B cell (primary cell): ENCODE measurements at regions not wholly inside any gene's neighbourhood (a gene's known extent, or its start where the extent isn't known, plus 50 kb on each side); places are given as distances from the start of the nearest gene placed in this dataset.

Experiments
- ATAC-seq: fragments of 200-7000 bp; cut with Tn5 transposase; one replicate; pipeline ENCODE4 v1.10.0; 2021; ENCODE audit warnings: low read depth, mild to moderate bottlenecking, moderate number of reproducible peaks, moderate library complexity
- CTCF ChIA-PET: fragments of 350-600 bp; sonication (Branson Sonifier 250); formaldehyde crosslinking; loops from one replicate; lab custom pipeline; 2021; ENCODE audit warnings: antibody characterized with exemption, inconsistent platforms; lab: Charles Lee
- POLR2A ChIA-PET: fragments of 350-600 bp; sonication (Branson Sonifier 250); formaldehyde crosslinking; loops from one replicate; lab custom pipeline; 2021; ENCODE audit warnings: antibody characterized with exemption; lab: Charles Lee
- DNase-seq: peaks from one replicate; pipeline ENCODE4 v3.0.0; 2013
- H2AFZ ChIP-seq: 2 replicates; pipeline ENCODE4 v1.6.1; 2012; ENCODE audit warnings: mild to moderate bottlenecking, low read depth, low read length; ENCODE audit not compliant: insufficient read depth, poor library complexity, severe bottlenecking
- H3K27ac ChIP-seq, 2 donors: 1 replicate in 1 of 2; 2 replicates in 1 of 2; pipeline ENCODE4 v1.5.1; 2012 to 2013; ENCODE audit warnings: low read length in 2 of 2, mild to moderate bottlenecking in 2 of 2, moderate library complexity in 1 of 2
- H3K27me3 ChIP-seq, 4 experiments: fragments of 200-600 bp in 1 of 4; sonication (generic) in 1 of 4; replicated peaks in 1 of 4; 1 replicate in 2 of 4; 2 replicates in 2 of 4; pipeline versions ENCODE4 v1.6.1 to v1.7.0; 2013 to 2016; ENCODE audit warnings: low read length in 3 of 4, mild to moderate bottlenecking in 2 of 4, mixed read lengths in 1 of 4, moderate library complexity in 1 of 4; ENCODE audit not compliant: insufficient read depth in 4 of 4, control insufficient read depth in 3 of 4; ENCODE audit errors: control extremely low read depth in 1 of 4
- H3K36me3 ChIP-seq, 2 experiments: replicated peaks in 1 of 2; 1 replicate in 1 of 2; 2 replicates in 1 of 2; pipeline versions ENCODE4 v1.6.1 to v1.7.1; 2013; ENCODE audit warnings: low read length in 1 of 2; ENCODE audit not compliant: insufficient read depth in 2 of 2, control insufficient read depth in 1 of 2; ENCODE audit errors: control extremely low read depth in 1 of 2, extremely low read depth in 1 of 2
- H3K4me1 ChIP-seq, 2 donors: fragments of 200-600 bp in 1 of 2; sonication (generic) in 1 of 2; 1 replicate in 1 of 2; 2 replicates in 1 of 2; pipeline versions ENCODE4 v1.5.1 to v1.6.1; 2013 to 2017; ENCODE audit warnings: low read length in 2 of 2; ENCODE audit not compliant: control insufficient read depth in 2 of 2, insufficient read depth in 2 of 2
- H3K4me2 ChIP-seq: replicated peaks from 2 replicates; pipeline ENCODE3; 2012; ENCODE audit warnings: mild to moderate bottlenecking, low read depth, low read length; ENCODE audit not compliant: poor library complexity, severe bottlenecking
- H3K4me3 ChIP-seq, 5 experiments: fragments of 200-600 bp in 1 of 5; sonication (generic) in 1 of 5; 1 replicate in 3 of 5; 2 replicates in 2 of 5; pipeline versions ENCODE4 v1.5.1 to v1.7.0; 2011 to 2016; ENCODE audit warnings: low read length in 4 of 5, mild to moderate bottlenecking in 4 of 5, low read depth in 2 of 5, control low read depth in 1 of 5, moderate library complexity in 1 of 5; ENCODE audit not compliant: insufficient read depth in 1 of 5; ENCODE audit errors: control extremely low read depth in 1 of 5, extremely low read depth in 1 of 5
- H3K79me2 ChIP-seq: fragments of 200-600 bp; sonication (generic); one replicate; pipeline ENCODE4 v1.6.0; 2016; ENCODE audit warnings: low read length; ENCODE audit not compliant: control insufficient read depth, insufficient read depth
- H3K9ac ChIP-seq: fragments of 200-600 bp; sonication (generic); 2 replicates; pipeline ENCODE4 v1.6.1; 2017; ENCODE audit warnings: mild to moderate bottlenecking, low read length, moderate library complexity
- H3K9me3 ChIP-seq, 3 donors: one replicate each; pipeline versions ENCODE4 v1.6.1 to v1.7.1; 2013; ENCODE audit warnings: low read length in 2 of 3; ENCODE audit not compliant: control insufficient read depth in 2 of 3, insufficient read depth in 1 of 3; ENCODE audit errors: control extremely low read depth in 1 of 3
- H4K20me1 ChIP-seq: 2 replicates; pipeline ENCODE4 v1.6.0; 2012; ENCODE audit warnings: mild to moderate bottlenecking, low read length; ENCODE audit not compliant: insufficient read depth, control insufficient read depth, poor library complexity, severe bottlenecking
- H3K27ac Mint-ChIP-seq: one replicate; pipeline ENCODE4 v1.8.0; 2021; ENCODE audit warnings: mixed read lengths
- H3K27me3 Mint-ChIP-seq: one replicate; pipeline ENCODE4 v1.8.0; 2021; ENCODE audit warnings: mixed read lengths
- H3K4me1 Mint-ChIP-seq: one replicate; pipeline ENCODE4 v1.8.0; 2021; ENCODE audit warnings: mixed read lengths
- H3K4me3 Mint-ChIP-seq: one replicate; pipeline ENCODE4 v1.8.0; 2021; ENCODE audit warnings: mixed read lengths
- H3K9me3 Mint-ChIP-seq: one replicate; pipeline ENCODE4 v1.8.0; 2022; ENCODE audit warnings: mixed read lengths; ENCODE audit not compliant: insufficient read depth
- EZH2 ChIP-seq: IDR thresholded peaks from 2 replicates; pipeline ENCODE4 v1.6.1; 2012; ENCODE audit warnings: borderline replicate concordance, low read depth, mild to moderate bottlenecking, moderate library complexity, low read length; ENCODE audit not compliant: insufficient read depth, poor library complexity, severe bottlenecking
- whole genome bisulfite sequencing: methylation state at CpG from one replicate; pipeline ENCODE4 v1.1.5; 2013; ENCODE audit warnings: missing lambda C conversion rate; ENCODE audit not compliant: insufficient coverage; 5-methylcytosine and 5-hydroxymethylcytosine counted together
- intact Hi-C: fragments of 100-400 bp; cut with micrococcal nuclease; formaldehyde crosslinking; loops from one replicate; pipeline ENCODE4 v1.10.0; 2022
- TF ChIP-seq, protein P1 (sequence below): fragments of 200-600 bp; IDR thresholded peaks from one replicate; pipeline ENCODE4 v1.8.0; 2022; ENCODE audit warnings: antibody characterized with exemption, mild to moderate bottlenecking

- ChIA-PET CTCF (no interaction called here), POLR2A (no interaction called here)
- no peaks in the 10 kb centered on the region for H3K4me1 ChIP-seq
- H2AFZ ChIP-seq: no peak overlapping the region
- no peak for DNase-seq
- H3K27me3 Mint-ChIP-seq: no peaks in the 10 kb centered on the region
- H3K4me3 Mint-ChIP-seq: no peak overlapping the region
- no peak overlapping the region for H3K27ac Mint-ChIP-seq
- intact Hi-C loops: no loop called here
- H3K9me3 ChIP-seq: peaks cover 0 to 2% (median 2%) of the 10 kb centered on the region in 3 donors
- no peaks in the 10 kb centered on the region for H3K79me2 ChIP-seq
- H3K9ac ChIP-seq: no peak overlapping the region
- peaks cover 10% of the 10 kb centered on the region for H3K9me3 Mint-ChIP-seq
- no peaks in the 10 kb centered on the region for H4K20me1 ChIP-seq
- no peak for TF ChIP-seq EZH2
- TF ChIP-seq, protein P1, sequence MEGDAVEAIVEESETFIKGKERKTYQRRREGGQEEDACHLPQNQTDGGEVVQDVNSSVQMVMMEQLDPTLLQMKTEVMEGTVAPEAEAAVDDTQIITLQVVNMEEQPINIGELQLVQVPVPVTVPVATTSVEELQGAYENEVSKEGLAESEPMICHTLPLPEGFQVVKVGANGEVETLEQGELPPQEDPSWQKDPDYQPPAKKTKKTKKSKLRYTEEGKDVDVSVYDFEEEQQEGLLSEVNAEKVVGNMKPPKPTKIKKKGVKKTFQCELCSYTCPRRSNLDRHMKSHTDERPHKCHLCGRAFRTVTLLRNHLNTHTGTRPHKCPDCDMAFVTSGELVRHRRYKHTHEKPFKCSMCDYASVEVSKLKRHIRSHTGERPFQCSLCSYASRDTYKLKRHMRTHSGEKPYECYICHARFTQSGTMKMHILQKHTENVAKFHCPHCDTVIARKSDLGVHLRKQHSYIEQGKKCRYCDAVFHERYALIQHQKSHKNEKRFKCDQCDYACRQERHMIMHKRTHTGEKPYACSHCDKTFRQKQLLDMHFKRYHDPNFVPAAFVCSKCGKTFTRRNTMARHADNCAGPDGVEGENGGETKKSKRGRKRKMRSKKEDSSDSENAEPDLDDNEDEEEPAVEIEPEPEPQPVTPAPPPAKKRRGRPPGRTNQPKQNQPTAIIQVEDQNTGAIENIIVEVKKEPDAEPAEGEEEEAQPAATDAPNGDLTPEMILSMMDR: no peak
- H3K4me2 ChIP-seq: no peak overlapping the region
- no peak overlapping the region for H3K4me3 ChIP-seq
- no peak for ATAC-seq
- H3K4me1 Mint-ChIP-seq: no peaks in the 10 kb centered on the region
- H3K27ac ChIP-seq: no peak overlapping the region
- WGBS: 100% methylated on average over 2 of the region's 3 CpGs
- H3K27me3 ChIP-seq: no peaks in the 10 kb centered on the region
- H3K36me3 ChIP-seq: no peaks in the 10 kb centered on the region
Measured at GRCh38 chr4:35358001-35358584, 886.2 kb downstream of the ARAP2 start.

DNA sequence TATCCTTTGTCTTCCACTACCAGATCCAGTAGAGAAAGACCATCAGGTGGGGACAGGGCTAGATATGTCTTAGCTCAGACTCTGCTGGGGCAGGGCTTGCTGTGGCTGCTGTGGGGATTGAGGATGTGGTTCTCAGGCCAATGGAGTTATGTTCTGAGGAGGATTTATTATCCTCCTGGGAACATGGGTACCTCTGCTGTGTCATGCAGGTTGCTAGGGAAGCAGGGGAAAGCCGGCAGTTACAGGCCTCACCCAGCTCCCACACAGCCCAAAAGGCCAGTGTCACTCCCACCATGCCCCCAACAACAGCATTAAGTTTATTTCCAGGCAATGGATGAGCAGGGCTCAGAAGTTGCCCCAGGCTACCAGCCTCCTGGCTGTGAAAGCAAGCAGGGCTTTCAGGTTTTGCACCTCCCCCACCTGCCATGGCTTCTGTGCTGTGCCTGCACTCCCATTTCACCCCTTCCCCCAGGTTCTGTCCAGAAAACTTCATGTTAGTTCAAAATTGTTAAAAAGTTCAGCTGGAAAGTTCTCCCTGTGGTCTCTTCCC, 879.9 kb downstream of the ARAP2 start:
- CTCF ChIA-PET: no interaction called here
- Histone ChIP-seq H3K9ac (no peak overlapping the region), H3K4me2 (no peak overlapping the region), H3K27ac (no peak overlapping the region), H2AFZ (no peak overlapping the region), H3K4me3 (no peak overlapping the region), H3K36me3 (no peaks in the 10 kb centered on the region), H3K4me1 (no peaks in the 10 kb centered on the region), H3K9me3 (peaks cover 0 to 9% (median 1%) of the 10 kb centered on the region in 3 donors), H3K79me2 (no peaks in the 10 kb centered on the region), H4K20me1 (no peaks in the 10 kb centered on the region), H3K27me3 (no peaks in the 10 kb centered on the region)
- WGBS: 77% methylated on average over 1 of the region's 1 CpG
- Mint-ChIP-seq H3K4me1 (no peaks in the 10 kb centered on the region), H3K9me3 (peaks cover 4% of the 10 kb centered on the region), H3K27ac (no peak overlapping the region), H3K27me3 (no peaks in the 10 kb centered on the region), H3K4me3 (no peak overlapping the region)
- TF ChIP-seq, protein P1: no peak
- TF ChIP-seq EZH2: no peak
- DNase-seq (no peak), ATAC-seq (no peak)
- POLR2A ChIA-PET: no interaction called here
- intact Hi-C loops: no loop called here
